ENCODE measurements at regions not wholly inside any gene's neighbourhood (a gene's known extent, or its start where the extent isn't known, plus 50 kb on each side); places are given as distances from the start of the nearest gene placed in this dataset.
"Not testable (repeated sequence)": the region's sequence is repeated elsewhere in the genome, so short reads cannot be mapped to it uniquely, and the experiment has no call there.

DNA sequence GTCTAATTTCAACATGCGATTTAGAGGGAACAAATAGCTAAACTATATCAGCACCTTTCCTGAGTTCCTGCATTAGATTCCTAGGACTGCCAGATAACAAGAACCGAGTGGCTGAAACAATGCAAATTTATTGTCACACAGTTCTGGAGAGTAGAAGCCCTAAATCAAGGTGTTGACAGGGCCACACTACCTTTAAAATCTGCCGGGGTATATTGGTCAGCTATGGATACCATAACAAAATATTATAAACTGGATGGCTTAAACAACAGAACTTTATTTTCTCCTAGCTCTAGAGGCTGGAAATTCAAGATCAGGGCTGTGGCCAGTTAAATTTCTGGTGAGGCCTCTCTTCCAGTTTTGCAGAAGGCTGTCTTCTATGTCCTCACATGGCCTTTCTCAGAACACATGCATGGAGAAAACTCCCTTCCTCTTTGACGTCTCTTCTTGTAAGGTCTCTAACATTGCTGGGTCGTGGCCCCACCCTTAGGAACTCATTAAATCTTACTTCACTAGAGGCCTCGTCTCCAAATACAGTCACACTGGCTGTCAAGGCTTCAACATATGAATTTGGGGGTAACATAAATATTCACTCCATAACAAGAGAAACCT is 144.3 kb downstream of the FCRL5 start:
- no peak for DNase-seq

- no peak for DNase-seq
These were observed 144.9 kb downstream of the FCRL5 start for GRCh38 chr1:157407367-157407766.

- DNase-seq, result no peak
These were observed 146.7 kb downstream of the FCRL5 start for GRCh38 chr1:157405662-157406061.

- no peak for DNase-seq
These were observed 147.7 kb downstream of the FCRL5 start for GRCh38 chr1:157404614-157405013.

- DNase-seq, result no peak
These were observed 148.2 kb downstream of the FCRL5 start for GRCh38 chr1:157404063-157404501.

DNA sequence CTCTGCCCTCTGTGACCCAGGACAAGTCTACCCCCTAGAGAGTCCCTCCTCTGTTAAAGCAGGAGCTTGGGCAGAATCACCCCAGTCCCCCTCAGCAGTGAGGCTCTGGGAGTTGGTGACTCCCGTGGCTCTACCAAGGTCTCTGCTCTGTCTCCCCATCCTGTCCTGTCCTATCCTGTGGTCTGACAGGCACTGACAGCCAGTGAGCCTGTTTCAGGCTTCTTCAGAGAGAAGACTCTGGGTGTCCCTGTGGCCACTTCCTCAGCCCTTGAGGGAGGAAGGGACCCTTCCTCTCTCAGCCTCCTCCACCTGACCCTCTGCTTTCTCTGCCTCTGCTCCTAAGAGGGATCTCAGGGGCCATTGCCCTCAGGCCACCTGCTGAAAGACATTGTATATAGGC is 148.7 kb downstream of the FCRL5 start:
- no peak for DNase-seq

DNA sequence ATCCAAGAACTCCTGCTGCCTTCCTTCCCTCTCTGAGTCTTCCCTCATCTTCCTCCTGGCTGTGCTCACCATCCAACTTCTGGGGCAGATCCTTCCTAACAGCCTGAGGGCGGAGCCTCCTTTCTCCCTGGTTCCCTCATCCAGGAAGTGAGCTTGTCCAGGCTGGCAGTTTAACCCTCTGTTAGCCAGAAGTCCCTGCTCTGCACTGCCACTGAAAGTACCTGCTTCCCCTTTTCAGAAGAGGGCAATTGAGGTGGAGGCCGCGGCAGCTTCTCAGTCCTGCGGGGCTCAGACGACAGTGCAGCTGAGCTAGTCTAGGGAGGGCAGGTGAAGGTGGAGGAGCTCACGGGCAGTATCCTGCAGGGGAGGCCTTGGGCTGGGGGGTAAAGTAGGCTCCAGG is 149.1 kb downstream of the FCRL5 start:
- DNase-seq, result no peak

GRCh38 chr1:157400766-157401165 is 151.5 kb downstream of the FCRL5 start:
- DNase-seq, result no peak

DNA sequence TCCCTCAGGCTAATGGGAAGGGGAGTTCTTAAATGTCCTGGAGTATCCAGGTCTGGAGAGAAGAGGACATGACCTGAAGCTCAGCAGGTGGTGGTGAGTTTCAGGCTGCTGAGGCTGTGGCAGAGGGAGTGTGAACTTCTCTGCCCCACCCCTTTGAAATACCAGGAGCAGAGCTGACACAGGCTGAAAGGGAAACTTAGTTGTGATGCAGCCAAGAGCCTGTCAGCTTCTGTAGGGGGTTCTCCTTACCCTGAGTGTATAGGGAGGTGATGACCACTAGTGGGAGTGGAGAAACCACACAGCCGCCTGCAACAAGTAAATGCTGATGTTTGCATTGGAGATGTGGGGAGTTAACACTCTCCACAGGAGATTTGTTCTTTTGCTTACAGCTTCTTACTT is 152.3 kb downstream of the FCRL5 start:
- no peak for DNase-seq

DNA sequence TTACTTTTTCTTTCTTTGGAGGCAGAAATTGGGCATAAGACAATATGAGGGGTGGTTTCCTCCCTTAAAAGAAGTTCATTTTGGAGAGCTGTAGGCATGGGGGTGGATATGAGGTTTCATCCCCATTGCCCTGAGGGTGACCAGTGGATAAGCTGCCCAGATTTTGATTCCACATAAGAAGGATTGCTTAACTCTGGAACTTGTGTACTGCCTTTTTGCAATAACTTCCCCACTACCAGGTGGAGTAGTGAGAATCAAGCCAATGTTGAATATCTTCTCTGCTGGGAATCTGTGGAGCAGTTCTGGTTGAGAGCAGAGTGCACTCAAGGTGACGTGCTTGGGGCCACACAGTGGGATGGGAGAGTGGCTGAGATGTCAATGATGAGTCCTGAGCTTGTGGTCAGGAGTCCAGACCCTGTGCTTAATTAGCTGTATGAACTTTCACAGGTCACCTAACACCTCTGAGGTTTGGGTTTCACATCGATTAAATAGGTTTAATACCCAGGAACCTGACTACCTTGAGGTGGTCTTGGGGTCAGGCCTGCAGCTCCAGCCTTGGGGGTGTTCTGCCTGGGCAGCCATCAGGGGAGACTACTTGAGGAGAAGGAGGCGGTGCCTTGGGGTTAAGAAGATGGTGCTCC is 152.9 kb downstream of the FCRL5 start:
- DNase-seq, result no peak

DNA sequence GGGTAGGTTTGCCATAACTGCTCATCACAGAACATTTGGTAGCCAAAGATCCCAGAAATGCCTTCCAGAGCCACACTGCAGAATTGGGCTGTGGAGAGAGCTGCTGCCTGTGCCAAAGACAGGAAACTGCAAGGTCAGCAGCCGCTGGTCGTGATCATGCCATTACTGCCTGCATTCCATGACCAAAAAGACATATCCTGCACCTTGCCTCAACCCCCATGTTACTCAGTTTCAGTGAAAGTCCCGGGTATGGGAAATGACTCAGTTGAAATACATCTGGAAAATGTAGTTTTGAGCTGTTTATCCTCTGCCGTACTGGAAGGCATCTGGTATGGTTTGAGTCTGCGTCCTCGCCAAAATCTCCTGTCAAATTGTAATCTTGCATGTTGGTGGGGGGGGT is 161.7 kb downstream of the FCRL5 start:
- no peak for DNase-seq

GRCh38 chr1:157388057-157388456 is 164.3 kb downstream of the FCRL5 start:
- no peak for DNase-seq

GRCh38 chr1:157384258-157384657 is 168.1 kb downstream of the FCRL5 start:
- no peak for DNase-seq

DNA sequence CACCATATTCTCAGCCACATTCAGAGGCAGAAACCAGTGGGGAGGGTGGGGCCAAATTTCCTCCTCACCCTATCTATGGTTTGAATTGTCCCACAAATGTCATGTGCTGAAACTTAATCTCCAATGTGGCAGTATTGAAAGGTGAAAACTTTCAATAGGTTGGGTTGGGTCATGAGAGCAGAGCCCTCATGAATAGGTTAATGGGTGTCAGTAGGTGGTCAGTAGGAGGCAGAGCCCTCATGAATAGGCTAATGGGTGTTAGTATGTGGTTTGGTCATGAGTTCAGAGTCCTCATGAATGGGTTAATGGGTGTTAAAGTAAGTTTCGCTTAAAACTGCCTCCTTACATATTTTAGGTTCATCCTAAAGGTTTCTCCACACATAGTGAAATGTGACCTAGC is 170.0 kb downstream of the FCRL5 start:
- no peak for DNase-seq

DNA sequence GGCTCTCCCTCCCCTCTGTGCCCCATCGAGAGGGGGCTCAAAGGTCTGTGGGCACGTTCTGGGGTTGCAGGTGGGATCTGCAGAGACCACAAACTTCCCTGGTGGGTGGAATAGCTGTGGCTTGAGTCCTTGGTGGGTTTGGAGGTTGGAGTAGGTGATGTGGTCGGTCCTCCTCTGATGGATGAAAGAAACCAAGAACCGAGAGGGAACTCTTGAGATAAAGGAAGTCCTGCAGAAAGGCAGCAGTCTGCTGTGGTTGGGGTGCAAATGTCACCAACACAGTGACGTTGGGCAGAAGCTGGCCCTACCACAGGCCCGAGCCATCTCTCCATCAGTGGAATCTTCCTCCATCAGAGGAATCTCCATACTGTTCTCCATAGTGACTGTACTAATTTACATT is 171.8 kb downstream of the FCRL5 start:
- no peak for DNase-seq

GRCh38 chr1:157377280-157377713 is 175.0 kb downstream of the FCRL5 start:
- DNase-seq, result peak; percentile 18

GRCh38 chr1:157376681-157377080 is 175.6 kb downstream of the FCRL5 start:
- no peak for DNase-seq

GRCh38 chr1:157372311-157372710 is 180.0 kb downstream of the FCRL5 start:
- not testable (repeated sequence) for DNase-seq

DNA sequence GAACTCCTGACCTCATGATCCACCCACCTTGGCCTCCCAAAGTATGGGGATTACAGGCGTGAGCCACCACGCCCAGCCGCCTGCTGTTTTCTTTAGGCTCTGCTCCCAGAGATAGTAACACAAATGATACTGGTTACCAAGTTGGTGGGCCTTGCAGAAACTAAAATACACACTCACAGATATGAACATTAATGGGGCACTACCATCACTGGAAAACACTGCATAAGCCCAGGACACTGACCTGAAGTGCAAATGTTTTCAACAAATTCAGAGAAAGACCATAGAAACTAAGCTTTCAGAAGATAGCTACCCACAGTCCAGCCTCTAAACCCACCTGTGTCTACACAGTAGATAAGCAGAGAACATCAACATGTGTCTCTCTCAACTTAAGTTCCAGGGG is 180.5 kb downstream of the FCRL5 start:
- DNase-seq, result no peak

GRCh38 chr1:157371221-157371620 is 181.1 kb downstream of the FCRL5 start:
- DNase-seq, result no peak

- DNase-seq, result no peak
These were observed 181.6 kb downstream of the FCRL5 start for GRCh38 chr1:157370698-157371097.

GRCh38 chr1:157369808-157370521 is 182.3 kb downstream of the FCRL5 start:
- no peak for DNase-seq

DNA sequence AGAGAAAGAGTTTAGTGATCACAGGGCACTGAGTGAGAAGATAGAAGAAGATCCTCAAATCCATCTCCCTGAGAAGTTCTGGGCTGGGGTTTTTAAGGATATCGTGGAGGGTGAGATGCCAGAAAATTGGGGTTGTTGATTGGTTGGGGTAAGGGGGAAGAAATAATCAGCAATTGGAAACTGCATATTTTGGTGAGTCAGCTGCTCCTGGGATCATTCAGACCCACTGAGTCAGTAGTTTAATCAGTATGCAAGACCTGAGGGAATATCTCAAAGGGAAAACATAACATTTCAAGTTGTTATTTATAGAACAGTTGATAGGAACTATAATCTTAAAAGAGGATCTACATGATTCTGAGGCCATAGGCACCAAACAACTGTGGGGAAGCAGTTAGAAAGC is 183.4 kb downstream of the FCRL5 start:
- not testable (repeated sequence) for DNase-seq

- no peak for DNase-seq
These were observed 184.0 kb downstream of the FCRL5 start for GRCh38 chr1:157368363-157368762.
